ENCODE measurements at regions not wholly inside any gene's neighbourhood (a gene's known extent, or its start where the extent isn't known, plus 50 kb on each side); places are given as distances from the start of the nearest gene placed in this dataset.
"Not testable (repeated sequence)": the region's sequence is repeated elsewhere in the genome, so short reads cannot be mapped to it uniquely, and the experiment has no call there.

- DNase-seq, result no peak
Observed at GRCh38 chrX:121457096-121457495, 409.7 kb downstream of the GLUD2 start.

- peak; percentile 4 for DNase-seq
Observed at GRCh38 chrX:121479406-121479805, 432.0 kb downstream of the GLUD2 start.

GRCh38 chrX:121496966-121497365 lies 449.6 kb downstream of the GLUD2 start:
- DNase-seq, result no peak

GRCh38 chrX:121504153-121504552 lies 456.7 kb downstream of the GLUD2 start:
- peak; percentile 1 for DNase-seq

GRCh38 chrX:121546317-121546716 lies 498.9 kb downstream of the GLUD2 start:
- no peak for DNase-seq

- DNase-seq, result no peak
Observed at GRCh38 chrX:121558886-121559285, 511.5 kb downstream of the GLUD2 start.

GRCh38 chrX:121562616-121563015 lies 515.2 kb downstream of the GLUD2 start:
- no peak for DNase-seq

- no peak for DNase-seq
Observed at GRCh38 chrX:121569609-121570008, 522.2 kb downstream of the GLUD2 start.

GRCh38 chrX:121570072-121570841 lies 522.8 kb downstream of the GLUD2 start:
- no peak for DNase-seq

- no peak for DNase-seq
Observed at GRCh38 chrX:121571333-121571732, 523.9 kb downstream of the GLUD2 start.

- DNase-seq, result not testable (repeated sequence)
Observed at GRCh38 chrX:121574384-121574783, 527.0 kb downstream of the GLUD2 start.

GRCh38 chrX:121579016-121579760 lies 531.8 kb downstream of the GLUD2 start:
- peak; percentile 12 for DNase-seq

GRCh38 chrX:121581885-121582284 lies 534.5 kb downstream of the GLUD2 start:
- DNase-seq, result no peak

GRCh38 chrX:121585626-121586025 lies 538.2 kb downstream of the GLUD2 start:
- DNase-seq, result no peak

GRCh38 chrX:121592884-121593283 lies 545.5 kb downstream of the GLUD2 start:
- no peak for DNase-seq

- DNase-seq, result no peak
Observed at GRCh38 chrX:121598356-121598755, 550.9 kb downstream of the GLUD2 start.

- no peak for DNase-seq
Observed at GRCh38 chrX:121635141-121635540, 587.7 kb downstream of the GLUD2 start.

GRCh38 chrX:121639781-121640180 lies 592.4 kb downstream of the GLUD2 start:
- no peak for DNase-seq

- DNase-seq, result peak; percentile 6
Observed at GRCh38 chrX:121641560-121641959, 594.1 kb downstream of the GLUD2 start.

GRCh38 chrX:121642415-121642814 lies 595.0 kb downstream of the GLUD2 start:
- DNase-seq, result no peak

- DNase-seq, result no peak
Observed at GRCh38 chrX:121649417-121649816, 602.0 kb downstream of the GLUD2 start.

GRCh38 chrX:121655276-121655675 lies 607.9 kb downstream of the GLUD2 start:
- peak; percentile 65 for DNase-seq

GRCh38 chrX:121666171-121666570 lies 618.8 kb downstream of the GLUD2 start:
- DNase-seq, result no peak

- no peak for DNase-seq
Observed at GRCh38 chrX:121671649-121672048, 624.2 kb downstream of the GLUD2 start.
